Chondrocyte (in vitro differentiated cells): ENCODE measurements at regions not wholly inside any gene's neighbourhood (a gene's known extent, or its start where the extent isn't known, plus 50 kb on each side); places are given as distances from the start of the nearest gene placed in this dataset.

Source experiments
- DNase-seq: peaks from one replicate; pipeline ENCODE4 v3.0.0; 2021; ENCODE audit warnings: mixed read lengths, low spot score
- H3K27ac Mint-ChIP-seq: one replicate; pipeline ENCODE4 v1.8.0; 2021; ENCODE audit warnings: mild to moderate bottlenecking, moderate library complexity, mixed read lengths; ENCODE audit not compliant: unreplicated experiment
- H3K27me3 Mint-ChIP-seq: 2 replicates; pipeline ENCODE4 v1.8.0; 2021; ENCODE audit warnings: low read depth, mixed read lengths
- H3K36me3 Mint-ChIP-seq: 2 replicates; pipeline ENCODE4 v1.8.0; 2021; ENCODE audit warnings: low read depth, mixed read lengths
- H3K4me1 Mint-ChIP-seq: 2 replicates; pipeline ENCODE4 v1.8.0; 2021; ENCODE audit warnings: low read depth, mild to moderate bottlenecking, mixed read lengths
- H3K4me3 Mint-ChIP-seq: one replicate; pipeline ENCODE4 v1.8.0; 2021; ENCODE audit warnings: mild to moderate bottlenecking, moderate library complexity, mixed read lengths; ENCODE audit not compliant: unreplicated experiment
- H3K9me3 Mint-ChIP-seq: 2 replicates; pipeline ENCODE4 v1.8.0; 2021; ENCODE audit warnings: low read depth, mixed read lengths
- TF ChIP-seq, protein P1 (sequence below): fragments of 200-600 bp; sonication (generic); IDR thresholded peaks from 2 replicates; pipeline ENCODE4 v1.5.0; 2021; ENCODE audit warnings: antibody characterized with exemption, mild to moderate bottlenecking, moderate library complexity

DNA sequence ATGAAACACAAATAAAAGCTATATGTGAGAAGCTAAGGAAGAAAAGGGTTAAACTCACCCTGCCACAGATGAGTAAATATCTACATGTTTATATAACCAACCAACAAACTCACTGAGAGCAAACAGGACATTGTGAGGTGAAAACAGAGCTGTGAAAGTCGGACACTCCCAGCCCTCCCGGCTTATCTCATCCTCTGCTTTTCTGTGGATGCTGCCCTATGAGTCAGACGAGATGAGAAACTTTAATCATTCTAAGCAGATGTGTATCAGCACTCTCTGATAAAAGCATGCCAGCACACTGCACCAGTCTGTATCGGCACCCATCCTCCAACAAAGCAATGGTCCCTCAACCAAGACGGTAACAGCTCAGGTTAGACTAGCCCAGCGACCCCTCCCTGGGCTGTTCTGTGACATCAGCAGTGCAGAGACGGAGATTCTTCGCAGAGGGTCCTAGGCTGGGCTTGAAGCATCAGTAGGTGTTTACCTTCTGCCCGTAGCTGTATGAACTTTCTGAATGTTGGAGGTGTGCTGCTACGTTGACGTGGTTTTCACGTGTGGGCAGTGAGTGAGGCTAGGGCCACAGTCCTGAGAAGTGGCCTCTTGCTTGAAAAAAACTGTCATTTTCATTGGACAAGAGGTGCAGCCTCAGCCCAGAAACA, 119.8 kb upstream of the ALDH1A3 start:
- Mint-ChIP-seq H3K4me1 (peaks cover 22% of the 10 kb centered on the region), H3K4me3 (no peak overlapping the region), H3K27ac (no peak overlapping the region), H3K27me3 (peaks cover 10% of the 10 kb centered on the region), H3K9me3 (no peaks in the 10 kb centered on the region), H3K36me3 (no peaks in the 10 kb centered on the region)
- DNase-seq: peak; percentile 53
- TF ChIP-seq, protein P1, sequence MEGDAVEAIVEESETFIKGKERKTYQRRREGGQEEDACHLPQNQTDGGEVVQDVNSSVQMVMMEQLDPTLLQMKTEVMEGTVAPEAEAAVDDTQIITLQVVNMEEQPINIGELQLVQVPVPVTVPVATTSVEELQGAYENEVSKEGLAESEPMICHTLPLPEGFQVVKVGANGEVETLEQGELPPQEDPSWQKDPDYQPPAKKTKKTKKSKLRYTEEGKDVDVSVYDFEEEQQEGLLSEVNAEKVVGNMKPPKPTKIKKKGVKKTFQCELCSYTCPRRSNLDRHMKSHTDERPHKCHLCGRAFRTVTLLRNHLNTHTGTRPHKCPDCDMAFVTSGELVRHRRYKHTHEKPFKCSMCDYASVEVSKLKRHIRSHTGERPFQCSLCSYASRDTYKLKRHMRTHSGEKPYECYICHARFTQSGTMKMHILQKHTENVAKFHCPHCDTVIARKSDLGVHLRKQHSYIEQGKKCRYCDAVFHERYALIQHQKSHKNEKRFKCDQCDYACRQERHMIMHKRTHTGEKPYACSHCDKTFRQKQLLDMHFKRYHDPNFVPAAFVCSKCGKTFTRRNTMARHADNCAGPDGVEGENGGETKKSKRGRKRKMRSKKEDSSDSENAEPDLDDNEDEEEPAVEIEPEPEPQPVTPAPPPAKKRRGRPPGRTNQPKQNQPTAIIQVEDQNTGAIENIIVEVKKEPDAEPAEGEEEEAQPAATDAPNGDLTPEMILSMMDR: no peak

DNA sequence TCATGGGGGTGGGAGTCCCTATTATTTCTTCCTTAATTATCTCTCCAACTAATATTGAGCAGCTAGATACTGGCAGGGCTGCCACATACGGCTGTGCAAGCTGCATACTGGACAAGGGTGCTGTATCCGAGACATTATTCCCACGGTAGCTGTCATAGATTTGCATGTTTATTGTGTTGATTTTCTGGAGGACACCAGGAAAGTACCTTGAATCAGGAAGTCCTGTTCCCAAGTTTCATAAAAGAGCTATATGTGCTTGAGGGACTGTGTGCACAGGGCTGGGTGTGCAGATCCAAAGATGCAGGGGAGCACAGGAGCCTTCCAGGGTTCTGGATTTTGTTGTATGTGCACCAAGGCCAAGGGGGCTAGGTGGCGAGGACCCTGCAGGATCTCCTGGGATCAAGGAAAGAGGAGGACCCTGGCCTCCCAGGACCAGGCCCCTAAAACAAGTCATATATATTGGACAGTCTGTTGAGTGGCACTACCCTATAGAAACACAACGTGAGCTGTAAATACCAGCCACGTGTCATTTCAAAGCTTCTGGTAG, 119.2 kb upstream of the ALDH1A3 start:
- Mint-ChIP-seq H3K4me1 (peaks cover 28% of the 10 kb centered on the region), H3K9me3 (no peaks in the 10 kb centered on the region), H3K36me3 (no peaks in the 10 kb centered on the region), H3K27ac (no peak overlapping the region), H3K27me3 (peaks cover 10% of the 10 kb centered on the region), H3K4me3 (no peak overlapping the region)
- DNase-seq: peak; percentile 26
- TF ChIP-seq, protein P1: no peak

DNA sequence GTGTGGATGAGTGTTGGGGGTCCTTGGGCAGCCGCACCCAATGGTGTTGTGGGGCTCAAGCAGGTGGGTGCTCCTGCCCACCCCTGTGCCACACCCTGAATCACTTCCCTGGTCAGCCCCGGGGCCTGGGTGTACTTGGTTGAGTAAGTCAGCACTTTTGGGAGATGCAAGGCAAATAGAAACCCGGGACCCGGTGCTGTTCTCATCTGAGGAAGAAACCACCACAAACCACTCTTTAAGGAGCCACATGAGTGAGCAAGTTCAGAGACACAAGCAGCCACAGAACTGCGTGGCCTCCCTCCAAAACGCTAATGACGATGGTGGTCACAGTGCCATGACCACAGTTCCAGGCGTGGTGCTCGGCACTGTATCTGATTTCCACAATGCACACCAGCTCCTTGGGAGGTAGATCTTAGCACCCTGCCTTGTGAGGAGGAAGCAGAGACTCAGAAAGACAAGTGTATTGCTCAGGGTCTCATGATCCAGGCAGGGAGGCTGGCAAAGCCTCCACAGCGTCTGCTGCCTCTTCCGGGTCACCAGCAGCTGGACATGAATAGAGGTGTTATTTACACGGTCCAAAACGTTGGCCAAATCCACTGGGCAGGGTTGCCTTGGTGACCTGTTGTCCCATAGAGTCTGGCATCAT, 118.2 kb upstream of the ALDH1A3 start:
- Mint-ChIP-seq H3K36me3 (no peaks in the 10 kb centered on the region), H3K27ac (no peak overlapping the region), H3K4me1 (peaks cover 35% of the 10 kb centered on the region)

DNA sequence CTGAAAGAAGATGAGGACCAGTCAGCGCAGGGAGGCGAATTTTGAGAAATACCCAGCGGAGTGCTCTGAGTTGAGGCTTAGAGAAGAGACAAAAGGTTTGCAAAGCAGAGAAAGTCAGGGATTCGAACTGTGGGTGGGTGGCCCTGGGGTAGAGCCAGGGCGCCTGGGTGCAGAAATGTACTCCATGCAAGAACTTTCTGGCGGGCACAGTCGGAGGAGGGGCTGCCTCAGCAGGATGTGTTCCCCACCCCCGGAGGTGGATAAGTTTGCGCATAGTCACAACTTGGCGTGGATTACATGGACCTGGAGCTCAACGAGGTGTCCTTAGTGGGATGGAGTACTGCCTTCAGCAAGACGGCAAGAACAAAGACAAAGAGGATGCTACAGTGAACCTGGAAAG, 117.3 kb upstream of the ALDH1A3 start:
- H3K4me3 Mint-ChIP-seq: no peak overlapping the region
- peaks cover 35% of the 10 kb centered on the region for H3K4me1 Mint-ChIP-seq
- no peak overlapping the region for H3K27ac Mint-ChIP-seq
- TF ChIP-seq, protein P1: no peak
- no peaks in the 10 kb centered on the region for H3K36me3 Mint-ChIP-seq
- peaks cover 12% of the 10 kb centered on the region for H3K27me3 Mint-ChIP-seq
- peak; percentile 54 for DNase-seq
- no peaks in the 10 kb centered on the region for H3K9me3 Mint-ChIP-seq

More for the DNA sequence above, 118.2 kb upstream of the ALDH1A3 start:
- Mint-ChIP-seq H3K27me3 (peaks cover 14% of the 10 kb centered on the region), H3K4me3 (no peak overlapping the region), H3K9me3 (no peaks in the 10 kb centered on the region)
- TF ChIP-seq, protein P1: no peak
- peak; percentile 77 for DNase-seq

DNA sequence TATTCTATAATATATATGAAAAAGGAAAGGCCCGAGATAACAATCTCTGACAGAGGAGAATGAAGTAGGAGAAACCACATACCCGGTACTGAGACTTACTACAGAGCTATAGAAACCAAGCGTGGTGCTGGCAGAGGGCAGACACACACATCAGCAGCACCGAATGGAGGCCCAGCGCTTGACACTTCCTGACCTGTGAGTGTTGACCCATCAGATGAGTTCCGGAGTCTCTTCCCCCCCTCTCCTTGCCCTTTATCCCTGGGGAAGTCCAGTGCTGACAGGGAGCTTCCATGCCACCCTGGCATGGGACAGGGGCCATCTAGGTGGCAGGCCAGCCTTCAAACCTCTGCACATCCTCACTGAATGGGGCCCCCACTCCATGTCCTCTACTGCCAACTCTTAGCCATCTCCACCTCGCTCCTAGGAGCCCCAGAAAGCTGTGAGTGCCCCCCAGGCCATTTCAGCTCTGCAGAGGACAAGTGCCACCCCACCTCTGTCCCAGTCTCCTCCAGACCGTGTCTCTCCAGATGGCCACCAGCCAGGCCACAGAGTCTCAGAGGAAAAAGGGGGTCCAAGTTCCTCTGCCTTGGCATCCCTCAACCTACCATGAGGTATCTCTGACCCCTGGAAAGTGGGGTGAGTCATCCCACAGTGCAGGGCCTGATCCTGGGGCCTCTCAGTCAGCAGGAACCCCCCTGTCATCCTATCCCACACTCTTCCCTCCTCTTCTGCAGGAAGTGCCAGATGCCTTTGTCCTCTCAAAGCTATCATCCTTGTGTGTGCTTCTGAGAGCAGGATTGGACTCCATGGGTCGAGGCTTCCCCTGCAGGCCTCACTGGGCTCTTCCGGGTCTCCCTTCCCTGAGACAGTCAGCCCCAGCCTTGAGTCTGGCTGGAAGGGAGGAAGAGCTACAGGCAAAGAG, 116.5 kb upstream of the ALDH1A3 start:
- no peak overlapping the region for H3K27ac Mint-ChIP-seq

More for the DNA sequence above, 116.5 kb upstream of the ALDH1A3 start:
- no peaks in the 10 kb centered on the region for H3K36me3 Mint-ChIP-seq
- H3K4me3 Mint-ChIP-seq: no peak overlapping the region
- TF ChIP-seq, protein P1: no peak
- peaks cover 12% of the 10 kb centered on the region for H3K27me3 Mint-ChIP-seq
- peaks cover 35% of the 10 kb centered on the region for H3K4me1 Mint-ChIP-seq
- H3K9me3 Mint-ChIP-seq: no peaks in the 10 kb centered on the region
- peak; percentile 82 for DNase-seq
